DOHH2 (cell line): ENCODE measurements at regions not wholly inside any gene's neighbourhood (a gene's known extent, or its start where the extent isn't known, plus 50 kb on each side); places are given as distances from the start of the nearest gene placed in this dataset.

ENCODE experiments used
- H3F3A ChIP-seq: fragments of 200-600 bp; sonication (generic), shearing (Covaris generic); 2 replicates; pipeline ENCODE4 v1.6.0; 2016; ENCODE audit warnings: antibody characterized with exemption, mild to moderate bottlenecking; ENCODE audit not compliant: control insufficient read depth, insufficient read depth
- H3K27ac ChIP-seq: fragments of 200-600 bp; sonication (generic); 2 replicates; pipeline ENCODE4 v1.5.1; 2014; ENCODE audit warnings: low read depth, mild to moderate bottlenecking, low read length, moderate library complexity
- H3K27me3 ChIP-seq: fragments of 200-600 bp; sonication (generic); 2 replicates; pipeline ENCODE4 v1.6.1; 2014; ENCODE audit warnings: mild to moderate bottlenecking, low read length, mixed read lengths; ENCODE audit not compliant: control insufficient read depth
- H3K36me3 ChIP-seq: fragments of 200-600 bp; sonication (generic); 2 replicates; pipeline ENCODE4 v1.6.1; 2014; ENCODE audit warnings: mild to moderate bottlenecking, low read length, moderate library complexity, mixed read lengths; ENCODE audit not compliant: control insufficient read depth
- H3K4me1 ChIP-seq: fragments of 200-600 bp; sonication (generic); 2 replicates; pipeline ENCODE4 v1.6.1; 2014; ENCODE audit warnings: mild to moderate bottlenecking, low read length, mixed read lengths; ENCODE audit not compliant: control insufficient read depth
- H3K4me2 ChIP-seq: fragments of 200-600 bp; sonication (generic); 2 replicates; pipeline ENCODE4 v1.6.0; 2014; ENCODE audit warnings: mild to moderate bottlenecking, low read length, moderate library complexity
- H3K4me3 ChIP-seq: fragments of 200-600 bp; sonication (generic); 2 replicates; pipeline ENCODE4 v1.5.1; 2014; ENCODE audit warnings: mild to moderate bottlenecking, low read length, mixed read lengths
- H3K79me2 ChIP-seq: fragments of 200-600 bp; sonication (generic); 2 replicates; pipeline ENCODE4 v1.6.1; 2014; ENCODE audit warnings: mild to moderate bottlenecking, low read length, mixed read lengths; ENCODE audit not compliant: control insufficient read depth
- H3K9me2 ChIP-seq: fragments of 200-600 bp; sonication (generic); replicated peaks from 2 replicates; pipeline ENCODE4 v1.6.1; 2014; ENCODE audit warnings: mild to moderate bottlenecking, low read length, mixed read lengths; ENCODE audit not compliant: control insufficient read depth
- H3K9me3 ChIP-seq: fragments of 200-600 bp; sonication (generic); 2 replicates; pipeline ENCODE4 v1.6.1; 2014; ENCODE audit warnings: antibody characterized with exemption, low read length, mixed read lengths; ENCODE audit not compliant: control insufficient read depth, insufficient read depth
- H4K20me1 ChIP-seq: fragments of 200-600 bp; sonication (generic); 2 replicates; pipeline ENCODE4 v1.6.0; 2014; ENCODE audit warnings: low read depth, mild to moderate bottlenecking, antibody characterized with exemption, low read length, moderate library complexity; ENCODE audit not compliant: control insufficient read depth, insufficient read depth
- EZH2phosphoT487 ChIP-seq: fragments of 200-600 bp; sonication (generic); IDR thresholded peaks from 2 replicates; pipeline ENCODE4 v1.6.1; 2017; ENCODE audit warnings: borderline replicate concordance, mild to moderate bottlenecking, antibody characterized with exemption, low read length, moderate library complexity, mixed read lengths
- TF ChIP-seq, protein P1 (sequence below): fragments of 200-600 bp; sonication (generic); IDR thresholded peaks from one replicate; pipeline ENCODE4 v1.5.1; 2014; ENCODE audit warnings: antibody characterized with exemption, mild to moderate bottlenecking, low read depth, low read length; ENCODE audit not compliant: poor library complexity, severe bottlenecking

GRCh38 chr22:27159016-27159415 lies 501.6 kb downstream of the MIAT start:
- no peak for TF ChIP-seq EZH2phosphoT487
- TF ChIP-seq, protein P1, sequence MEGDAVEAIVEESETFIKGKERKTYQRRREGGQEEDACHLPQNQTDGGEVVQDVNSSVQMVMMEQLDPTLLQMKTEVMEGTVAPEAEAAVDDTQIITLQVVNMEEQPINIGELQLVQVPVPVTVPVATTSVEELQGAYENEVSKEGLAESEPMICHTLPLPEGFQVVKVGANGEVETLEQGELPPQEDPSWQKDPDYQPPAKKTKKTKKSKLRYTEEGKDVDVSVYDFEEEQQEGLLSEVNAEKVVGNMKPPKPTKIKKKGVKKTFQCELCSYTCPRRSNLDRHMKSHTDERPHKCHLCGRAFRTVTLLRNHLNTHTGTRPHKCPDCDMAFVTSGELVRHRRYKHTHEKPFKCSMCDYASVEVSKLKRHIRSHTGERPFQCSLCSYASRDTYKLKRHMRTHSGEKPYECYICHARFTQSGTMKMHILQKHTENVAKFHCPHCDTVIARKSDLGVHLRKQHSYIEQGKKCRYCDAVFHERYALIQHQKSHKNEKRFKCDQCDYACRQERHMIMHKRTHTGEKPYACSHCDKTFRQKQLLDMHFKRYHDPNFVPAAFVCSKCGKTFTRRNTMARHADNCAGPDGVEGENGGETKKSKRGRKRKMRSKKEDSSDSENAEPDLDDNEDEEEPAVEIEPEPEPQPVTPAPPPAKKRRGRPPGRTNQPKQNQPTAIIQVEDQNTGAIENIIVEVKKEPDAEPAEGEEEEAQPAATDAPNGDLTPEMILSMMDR, result no peak
- no peaks in the 10 kb centered on the region for H3F3A ChIP-seq
- H4K20me1 ChIP-seq, result no peaks in the 10 kb centered on the region
- H3K4me1 ChIP-seq, result no peaks in the 10 kb centered on the region
- no peaks in the 10 kb centered on the region for H3K79me2 ChIP-seq
- H3K4me3 ChIP-seq, result no peak overlapping the region
- no peak overlapping the region for H3K4me2 ChIP-seq
- H3K9me2 ChIP-seq, result no peaks in the 10 kb centered on the region
- H3K27me3 ChIP-seq, result no peaks in the 10 kb centered on the region
- no peak overlapping the region for H3K27ac ChIP-seq
- H3K9me3 ChIP-seq, result no peaks in the 10 kb centered on the region
- no peaks in the 10 kb centered on the region for H3K36me3 ChIP-seq

- Histone ChIP-seq H4K20me1 (no peaks in the 10 kb centered on the region), H3K4me3 (no peak overlapping the region), H3K9me2 (no peaks in the 10 kb centered on the region), H3K4me2 (no peak overlapping the region), H3K79me2 (no peaks in the 10 kb centered on the region), H3K9me3 (no peaks in the 10 kb centered on the region), H3K36me3 (no peaks in the 10 kb centered on the region), H3F3A (no peaks in the 10 kb centered on the region), H3K27me3 (no peaks in the 10 kb centered on the region), H3K4me1 (no peaks in the 10 kb centered on the region), H3K27ac (no peak overlapping the region)
- TF ChIP-seq, protein P1, result no peak
- TF ChIP-seq EZH2phosphoT487, result no peak
Observed at GRCh38 chr22:27159716-27160295, 502.4 kb downstream of the MIAT start.

GRCh38 chr22:27163162-27164137 lies 506.1 kb downstream of the MIAT start:
- no peaks in the 10 kb centered on the region for H3K27me3 ChIP-seq
- no peaks in the 10 kb centered on the region for H3F3A ChIP-seq
- no peak overlapping the region for H3K4me3 ChIP-seq
- H3K9me3 ChIP-seq, result no peaks in the 10 kb centered on the region
- no peak overlapping the region for H3K27ac ChIP-seq
- H3K9me2 ChIP-seq, result no peaks in the 10 kb centered on the region
- H4K20me1 ChIP-seq, result no peaks in the 10 kb centered on the region
- H3K79me2 ChIP-seq, result no peaks in the 10 kb centered on the region
- no peaks in the 10 kb centered on the region for H3K4me1 ChIP-seq
- TF ChIP-seq EZH2phosphoT487, result no peak
- TF ChIP-seq, protein P1, result no peak
- H3K4me2 ChIP-seq, result no peak overlapping the region
- H3K36me3 ChIP-seq, result no peaks in the 10 kb centered on the region
